DOHH2 (cell line): ENCODE measurements at regions not wholly inside any gene's neighbourhood (a gene's known extent, or its start where the extent isn't known, plus 50 kb on each side); places are given as distances from the start of the nearest gene placed in this dataset.

ENCODE experiments used
- H3F3A ChIP-seq: fragments of 200-600 bp; sonication (generic), shearing (Covaris generic); 2 replicates; pipeline ENCODE4 v1.6.0; 2016; ENCODE audit warnings: antibody characterized with exemption, mild to moderate bottlenecking; ENCODE audit not compliant: control insufficient read depth, insufficient read depth
- H3K27ac ChIP-seq: fragments of 200-600 bp; sonication (generic); 2 replicates; pipeline ENCODE4 v1.5.1; 2014; ENCODE audit warnings: low read depth, mild to moderate bottlenecking, low read length, moderate library complexity
- H3K27me3 ChIP-seq: fragments of 200-600 bp; sonication (generic); 2 replicates; pipeline ENCODE4 v1.6.1; 2014; ENCODE audit warnings: mild to moderate bottlenecking, low read length, mixed read lengths; ENCODE audit not compliant: control insufficient read depth
- H3K36me3 ChIP-seq: fragments of 200-600 bp; sonication (generic); 2 replicates; pipeline ENCODE4 v1.6.1; 2014; ENCODE audit warnings: mild to moderate bottlenecking, low read length, moderate library complexity, mixed read lengths; ENCODE audit not compliant: control insufficient read depth
- H3K4me1 ChIP-seq: fragments of 200-600 bp; sonication (generic); 2 replicates; pipeline ENCODE4 v1.6.1; 2014; ENCODE audit warnings: mild to moderate bottlenecking, low read length, mixed read lengths; ENCODE audit not compliant: control insufficient read depth
- H3K4me2 ChIP-seq: fragments of 200-600 bp; sonication (generic); 2 replicates; pipeline ENCODE4 v1.6.0; 2014; ENCODE audit warnings: mild to moderate bottlenecking, low read length, moderate library complexity
- H3K4me3 ChIP-seq: fragments of 200-600 bp; sonication (generic); 2 replicates; pipeline ENCODE4 v1.5.1; 2014; ENCODE audit warnings: mild to moderate bottlenecking, low read length, mixed read lengths
- H3K79me2 ChIP-seq: fragments of 200-600 bp; sonication (generic); 2 replicates; pipeline ENCODE4 v1.6.1; 2014; ENCODE audit warnings: mild to moderate bottlenecking, low read length, mixed read lengths; ENCODE audit not compliant: control insufficient read depth
- H3K9me2 ChIP-seq: fragments of 200-600 bp; sonication (generic); replicated peaks from 2 replicates; pipeline ENCODE4 v1.6.1; 2014; ENCODE audit warnings: mild to moderate bottlenecking, low read length, mixed read lengths; ENCODE audit not compliant: control insufficient read depth
- H3K9me3 ChIP-seq: fragments of 200-600 bp; sonication (generic); 2 replicates; pipeline ENCODE4 v1.6.1; 2014; ENCODE audit warnings: antibody characterized with exemption, low read length, mixed read lengths; ENCODE audit not compliant: control insufficient read depth, insufficient read depth
- H4K20me1 ChIP-seq: fragments of 200-600 bp; sonication (generic); 2 replicates; pipeline ENCODE4 v1.6.0; 2014; ENCODE audit warnings: low read depth, mild to moderate bottlenecking, antibody characterized with exemption, low read length, moderate library complexity; ENCODE audit not compliant: control insufficient read depth, insufficient read depth
- CTCF ChIP-seq: fragments of 200-600 bp; sonication (generic); IDR thresholded peaks from one replicate; pipeline ENCODE4 v1.5.1; 2014; ENCODE audit warnings: antibody characterized with exemption, mild to moderate bottlenecking, low read depth, low read length; ENCODE audit not compliant: poor library complexity, severe bottlenecking
- EZH2phosphoT487 ChIP-seq: fragments of 200-600 bp; sonication (generic); IDR thresholded peaks from 2 replicates; pipeline ENCODE4 v1.6.1; 2017; ENCODE audit warnings: borderline replicate concordance, mild to moderate bottlenecking, antibody characterized with exemption, low read length, moderate library complexity, mixed read lengths

GRCh38 chr2:66127061-66127460 is 307.9 kb upstream of the MEIS1 start:
- Histone ChIP-seq H3K27me3 (no peaks in the 10 kb centered on the region), H3K79me2 (no peaks in the 10 kb centered on the region), H3K4me3 (no peak overlapping the region)

DNA sequence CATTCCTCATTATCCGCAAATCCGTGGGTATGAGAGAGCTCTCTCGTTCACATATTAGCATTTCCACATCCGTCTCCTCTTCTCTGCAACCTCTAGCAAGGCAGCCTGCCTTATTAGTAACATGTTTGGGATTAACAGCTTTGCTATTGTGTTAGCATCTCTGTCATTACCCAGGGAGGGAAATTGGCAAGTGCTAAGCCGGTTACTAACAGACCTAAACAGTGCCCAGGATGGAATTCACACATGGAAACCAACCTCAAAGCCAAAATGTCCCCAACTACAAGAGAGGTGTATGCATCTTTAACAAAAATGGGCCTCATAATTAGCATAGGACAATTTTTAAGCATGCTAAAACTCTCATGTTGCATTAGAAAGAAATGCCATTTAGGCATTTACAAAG is 309.0 kb upstream of the MEIS1 start:
- Histone ChIP-seq H4K20me1 (no peaks in the 10 kb centered on the region), H3K9me2 (no peaks in the 10 kb centered on the region), H3F3A (no peaks in the 10 kb centered on the region), H3K36me3 (no peaks in the 10 kb centered on the region), H3K9me3 (no peaks in the 10 kb centered on the region), H3K79me2 (no peaks in the 10 kb centered on the region), H3K27ac (no peak overlapping the region), H3K4me1 (no peaks in the 10 kb centered on the region), H3K4me2 (no peak overlapping the region), H3K4me3 (no peak overlapping the region), H3K27me3 (no peaks in the 10 kb centered on the region)
- TF ChIP-seq EZH2phosphoT487 = no peak

More at GRCh38 chr2:66127061-66127460, 307.9 kb upstream of the MEIS1 start:
- Histone ChIP-seq H3K9me3 (no peaks in the 10 kb centered on the region), H3K27ac (no peak overlapping the region), H3K4me2 (no peak overlapping the region), H3K4me1 (no peaks in the 10 kb centered on the region), H3K9me2 (no peaks in the 10 kb centered on the region), H3F3A (no peaks in the 10 kb centered on the region), H3K36me3 (no peaks in the 10 kb centered on the region), H4K20me1 (no peaks in the 10 kb centered on the region)
- TF ChIP-seq EZH2phosphoT487 = no peak
- TF ChIP-seq CTCF = no peak

DNA sequence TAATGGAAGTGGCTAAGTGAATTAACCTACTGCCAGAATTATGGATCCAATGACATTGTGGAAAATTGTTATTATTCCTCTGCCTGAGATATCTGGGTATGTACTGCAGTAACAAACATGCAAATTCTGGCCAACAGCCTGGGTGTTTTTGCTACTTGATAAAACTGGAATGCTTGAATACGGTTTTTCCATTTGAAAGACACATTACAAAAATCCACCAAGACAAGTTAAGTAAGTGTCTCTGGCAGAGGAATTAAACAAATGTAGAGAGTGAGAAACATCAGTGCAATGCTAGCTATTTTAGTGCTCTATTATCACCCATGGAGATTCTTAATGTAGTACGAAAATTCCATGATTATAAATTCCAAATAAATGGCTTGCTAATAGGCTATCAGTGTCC is 312.4 kb upstream of the MEIS1 start:
- Histone ChIP-seq H3K9me2 (no peaks in the 10 kb centered on the region), H3K4me1 (no peaks in the 10 kb centered on the region), H3K27ac (no peak overlapping the region), H3F3A (no peaks in the 10 kb centered on the region), H3K4me2 (no peak overlapping the region), H3K27me3 (no peaks in the 10 kb centered on the region), H3K4me3 (no peak overlapping the region), H3K79me2 (no peaks in the 10 kb centered on the region), H3K9me3 (no peaks in the 10 kb centered on the region), H3K36me3 (no peaks in the 10 kb centered on the region), H4K20me1 (no peaks in the 10 kb centered on the region)
- TF ChIP-seq CTCF (no peak), EZH2phosphoT487 (no peak)

GRCh38 chr2:66121946-66122345 is 313.0 kb upstream of the MEIS1 start:
- H3K4me2 ChIP-seq = no peak overlapping the region
- H3K9me2 ChIP-seq = no peaks in the 10 kb centered on the region
- no peak for TF ChIP-seq CTCF
- TF ChIP-seq EZH2phosphoT487 = no peak
- H3K27ac ChIP-seq = no peak overlapping the region
- H3K4me3 ChIP-seq = no peak overlapping the region
- no peaks in the 10 kb centered on the region for H4K20me1 ChIP-seq
- no peaks in the 10 kb centered on the region for H3K36me3 ChIP-seq
- H3K9me3 ChIP-seq = no peaks in the 10 kb centered on the region
- H3K79me2 ChIP-seq = no peaks in the 10 kb centered on the region
- H3K27me3 ChIP-seq = no peaks in the 10 kb centered on the region
- no peaks in the 10 kb centered on the region for H3F3A ChIP-seq
- H3K4me1 ChIP-seq = no peaks in the 10 kb centered on the region
